ENCODE measurements at regions not wholly inside any gene's neighbourhood (a gene's known extent, or its start where the extent isn't known, plus 50 kb on each side); places are given as distances from the start of the nearest gene placed in this dataset.

GRCh38 chr13:34409496-34410182 is 532.4 kb upstream of the NBEA start:
- no peak overlapping the region for H2AFZ ChIP-seq (ENCODE audit: low read depth)
- H3K27ac ChIP-seq: no peak overlapping the region
- H3K9ac ChIP-seq: no peak overlapping the region
- H3K4me1 ChIP-seq (ENCODE audit: low read depth, poor library complexity, severe bottlenecking): no peaks in the 10 kb centered on the region
- no peaks in the 10 kb centered on the region for H3K27me3 ChIP-seq (ENCODE audit: insufficient read depth, low read depth)
- no peaks in the 10 kb centered on the region for H3K36me3 ChIP-seq (ENCODE audit: insufficient read depth)
- no peaks in the 10 kb centered on the region for H4K20me1 ChIP-seq (ENCODE audit: insufficient read depth)
- no peak overlapping the region for H3K4me3 ChIP-seq (IDR thresholded peaks at IDR 0.05; ENCODE audit: insufficient read depth, low read depth, low read length)
- H3K4me2 ChIP-seq: no peak overlapping the region
- no peaks in the 10 kb centered on the region for H3K79me2 ChIP-seq (ENCODE audit: insufficient read depth, low read depth)
- TF ChIP-seq CTCF (conservative IDR thresholded peaks at IDR 0.05; ENCODE audit: low read depth, low read length): no peak

- TF ChIP-seq CTCF (conservative IDR thresholded peaks at IDR 0.05; ENCODE audit: low read depth, low read length): no peak
- Histone ChIP-seq H4K20me1 (ENCODE audit: insufficient read depth) (no peaks in the 10 kb centered on the region), H3K9ac (no peak overlapping the region), H3K36me3 (ENCODE audit: insufficient read depth) (no peaks in the 10 kb centered on the region), H3K27ac (no peak overlapping the region), H2AFZ (ENCODE audit: low read depth) (no peak overlapping the region), H3K4me1 (ENCODE audit: low read depth, poor library complexity, severe bottlenecking) (no peaks in the 10 kb centered on the region), H3K4me3 (IDR thresholded peaks at IDR 0.05; ENCODE audit: insufficient read depth, low read depth, low read length) (no peak overlapping the region), H3K27me3 (ENCODE audit: insufficient read depth, low read depth) (no peaks in the 10 kb centered on the region), H3K79me2 (ENCODE audit: insufficient read depth, low read depth) (no peaks in the 10 kb centered on the region), H3K4me2 (no peak overlapping the region)
These were observed 531.4 kb upstream of the NBEA start for GRCh38 chr13:34410678-34411077.

GRCh38 chr13:34411177-34411576 is 530.9 kb upstream of the NBEA start:
- Histone ChIP-seq H2AFZ (ENCODE audit: low read depth) (no peak overlapping the region), H3K27ac (no peak overlapping the region), H3K4me2 (no peak overlapping the region), H3K36me3 (ENCODE audit: insufficient read depth) (no peaks in the 10 kb centered on the region), H3K4me1 (ENCODE audit: low read depth, poor library complexity, severe bottlenecking) (no peaks in the 10 kb centered on the region), H3K27me3 (ENCODE audit: insufficient read depth, low read depth) (no peaks in the 10 kb centered on the region), H3K4me3 (IDR thresholded peaks at IDR 0.05; ENCODE audit: insufficient read depth, low read depth, low read length) (no peak overlapping the region), H3K79me2 (ENCODE audit: insufficient read depth, low read depth) (no peaks in the 10 kb centered on the region), H3K9ac (no peak overlapping the region), H4K20me1 (ENCODE audit: insufficient read depth) (no peaks in the 10 kb centered on the region)
- no peak for TF ChIP-seq CTCF (conservative IDR thresholded peaks at IDR 0.05; ENCODE audit: low read depth, low read length)

GRCh38 chr13:34411894-34412293 is 530.2 kb upstream of the NBEA start:
- Histone ChIP-seq H3K4me2 (no peak overlapping the region), H3K4me1 (ENCODE audit: low read depth, poor library complexity, severe bottlenecking) (no peaks in the 10 kb centered on the region), H3K9ac (no peak overlapping the region), H3K79me2 (ENCODE audit: insufficient read depth, low read depth) (no peaks in the 10 kb centered on the region), H4K20me1 (ENCODE audit: insufficient read depth) (no peaks in the 10 kb centered on the region), H2AFZ (ENCODE audit: low read depth) (no peak overlapping the region), H3K27ac (no peak overlapping the region), H3K27me3 (ENCODE audit: insufficient read depth, low read depth) (no peaks in the 10 kb centered on the region), H3K4me3 (IDR thresholded peaks at IDR 0.05; ENCODE audit: insufficient read depth, low read depth, low read length) (no peak overlapping the region), H3K36me3 (ENCODE audit: insufficient read depth) (no peaks in the 10 kb centered on the region)
- TF ChIP-seq CTCF (conservative IDR thresholded peaks at IDR 0.05; ENCODE audit: low read depth, low read length): no peak

Data from KMS-11 (cell line).